Stimulated activated CD4-positive, alpha-beta T cell treated with anti-CD3 and anti-CD28 coated beads, Interleukin-2, amount 100 ng/mL, for 48 hours (primary cell): ENCODE measurements at regions not wholly inside any gene's neighbourhood (a gene's known extent, or its start where the extent isn't known, plus 50 kb on each side); places are given as distances from the start of the nearest gene placed in this dataset.
"Not testable (repeated sequence)": the region's sequence is repeated elsewhere in the genome, so short reads cannot be mapped to it uniquely, and the experiment has no call there.

ENCODE experiments used
- DNase-seq, 2 donors: peaks; one replicate each; pipeline ENCODE4 v3.0.0-alpha.2; 2020

GRCh38 chr1:244301595-244302130 is 150.0 kb downstream of the ADSS2 start:
- no peak for DNase-seq

- DNase-seq, result no peak
Measured at GRCh38 chr1:244302876-244303609, 148.7 kb downstream of the ADSS2 start.

GRCh38 chr1:244303610-244303969 is 148.1 kb downstream of the ADSS2 start:
- no peak for DNase-seq

GRCh38 chr1:244304156-244304555 is 147.6 kb downstream of the ADSS2 start:
- no peak for DNase-seq

- DNase-seq, result no peak
Measured at GRCh38 chr1:244304656-244305055, 147.1 kb downstream of the ADSS2 start.

GRCh38 chr1:244305776-244306341 is 145.8 kb downstream of the ADSS2 start:
- no peak for DNase-seq

GRCh38 chr1:244306544-244306943 is 145.2 kb downstream of the ADSS2 start:
- no peak for DNase-seq

GRCh38 chr1:244309191-244309590 is 142.5 kb downstream of the ADSS2 start:
- DNase-seq, result not testable (repeated sequence)

GRCh38 chr1:244311784-244312532 is 139.8 kb downstream of the ADSS2 start:
- DNase-seq, result no peak

- DNase-seq, result no peak
Measured at GRCh38 chr1:244313346-244313745, 138.4 kb downstream of the ADSS2 start.

- DNase-seq, result no peak
Measured at GRCh38 chr1:244314921-244315559, 136.7 kb downstream of the ADSS2 start.

- no peak for DNase-seq
Measured at GRCh38 chr1:244315996-244316395, 135.7 kb downstream of the ADSS2 start.

- DNase-seq, result no peak
Measured at GRCh38 chr1:244316407-244316806, 135.3 kb downstream of the ADSS2 start.

GRCh38 chr1:244316986-244317655 is 134.6 kb downstream of the ADSS2 start:
- no peak for DNase-seq

- no peak for DNase-seq
Measured at GRCh38 chr1:244318078-244318477, 133.6 kb downstream of the ADSS2 start.

- no peak for DNase-seq
Measured at GRCh38 chr1:244318512-244318911, 133.2 kb downstream of the ADSS2 start.

- peak; percentile 15 to 21 for DNase-seq
Measured at GRCh38 chr1:244319283-244320132, 132.2 kb downstream of the ADSS2 start.

GRCh38 chr1:244322181-244322580 is 129.5 kb downstream of the ADSS2 start:
- no peak for DNase-seq

GRCh38 chr1:244322791-244323521 is 128.8 kb downstream of the ADSS2 start:
- peak in 1 of 2 donors; percentile 20 for DNase-seq

GRCh38 chr1:244324176-244324883 is 127.4 kb downstream of the ADSS2 start:
- DNase-seq, result no peak
